NCI-H1105 (cell line): ENCODE measurements at regions not wholly inside any gene's neighbourhood (a gene's known extent, or its start where the extent isn't known, plus 50 kb on each side); places are given as distances from the start of the nearest gene placed in this dataset.

ENCODE experiments used
- DNase-seq: peaks from one replicate; lab custom pipeline; 2025; lab: John Stamatoyannopoulos, UW

GRCh38 chr2:105150231-105150630 is 91.3 kb upstream of the GPR45 start:
- no peak for DNase-seq

GRCh38 chr2:105154119-105154818 is 87.3 kb upstream of the GPR45 start:
- no peak for DNase-seq

GRCh38 chr2:105156166-105156565 is 85.4 kb upstream of the GPR45 start:
- no peak for DNase-seq

- DNase-seq = no peak
These were observed 83.5 kb upstream of the GPR45 start for GRCh38 chr2:105158002-105158401.

GRCh38 chr2:105166688-105167087 is 74.9 kb upstream of the GPR45 start:
- no peak for DNase-seq

- DNase-seq = no peak
These were observed 73.0 kb upstream of the GPR45 start for GRCh38 chr2:105168543-105168942.

GRCh38 chr2:105175231-105175630 is 66.3 kb upstream of the GPR45 start:
- no peak for DNase-seq

GRCh38 chr2:105176429-105176828 is 65.1 kb upstream of the GPR45 start:
- no peak for DNase-seq

- DNase-seq = no peak
These were observed 64.5 kb upstream of the GPR45 start for GRCh38 chr2:105177008-105177407.

- DNase-seq = no peak
These were observed 63.8 kb upstream of the GPR45 start for GRCh38 chr2:105177536-105178254.

GRCh38 chr2:105179469-105180372 is 61.8 kb upstream of the GPR45 start:
- DNase-seq = peak; percentile 34

GRCh38 chr2:105180491-105180972 is 61.0 kb upstream of the GPR45 start:
- DNase-seq = no peak

- no peak for DNase-seq
These were observed 60.3 kb upstream of the GPR45 start for GRCh38 chr2:105181282-105181681.

- no peak for DNase-seq
These were observed 57.8 kb upstream of the GPR45 start for GRCh38 chr2:105183555-105184323.

GRCh38 chr2:105184420-105184819 is 57.1 kb upstream of the GPR45 start:
- peak; percentile 86 for DNase-seq

GRCh38 chr2:105186967-105187498 is 54.5 kb upstream of the GPR45 start:
- DNase-seq = no peak

- DNase-seq = no peak
These were observed 54.0 kb upstream of the GPR45 start for GRCh38 chr2:105187531-105187930.

- no peak for DNase-seq
These were observed 53.2 kb upstream of the GPR45 start for GRCh38 chr2:105188343-105188742.
